C4-2B (cell line): ENCODE measurements at regions not wholly inside any gene's neighbourhood (a gene's known extent, or its start where the extent isn't known, plus 50 kb on each side); places are given as distances from the start of the nearest gene placed in this dataset.

Experiments
- CTCF ChIP-seq: fragments of 450-650 bp; conservative IDR thresholded peaks from 2 replicates; pipeline ENCODE4 v1.5.1; 2017; ENCODE audit warnings: mild to moderate bottlenecking
- ZFX ChIP-seq: fragments of 450-650 bp; IDR thresholded peaks from 2 replicates; pipeline ENCODE4 v1.6.1; 2017

GRCh38 chr9:106207298-106207697 lies 513.0 kb downstream of the TMEM38B start:
- TF ChIP-seq CTCF, result no peak
- TF ChIP-seq ZFX, result no peak
